Activated B cell treated with CpG ODN at 0.5 μM for 24 hours (primary cell): ENCODE measurements at regions not wholly inside any gene's neighbourhood (a gene's known extent, or its start where the extent isn't known, plus 50 kb on each side); places are given as distances from the start of the nearest gene placed in this dataset.

Source experiments
- ATAC-seq: fragments of 200-7000 bp; cut with Tn5 transposase; one replicate; pipeline ENCODE4 v1.10.0; 2021; ENCODE audit warnings: low read depth, mild to moderate bottlenecking, moderate library complexity
- CTCF ChIA-PET: fragments of 350-600 bp; sonication (Branson Sonifier 250); formaldehyde crosslinking; loops from one replicate; lab custom pipeline; 2021; ENCODE audit warnings: antibody characterized with exemption; lab: Charles Lee
- POLR2A ChIA-PET: fragments of 350-600 bp; sonication (Branson Sonifier 250); formaldehyde crosslinking; loops from one replicate; lab custom pipeline; 2021; ENCODE audit warnings: antibody characterized with exemption; lab: Charles Lee
- DNase-seq: peaks from one replicate; pipeline ENCODE4 v3.0.0; 2022
- H3K27ac Mint-ChIP-seq: one replicate; pipeline ENCODE4 v1.8.0; 2020; ENCODE audit warnings: mixed read lengths
- H3K27me3 Mint-ChIP-seq: one replicate; pipeline ENCODE4 v1.8.0; 2021; ENCODE audit warnings: mixed read lengths
- H3K36me3 Mint-ChIP-seq: one replicate; pipeline ENCODE4 v1.8.0; 2021; ENCODE audit warnings: low read depth, mixed read lengths
- H3K4me1 Mint-ChIP-seq: one replicate; pipeline ENCODE4 v1.8.0; 2021; ENCODE audit warnings: mixed read lengths
- H3K4me3 Mint-ChIP-seq: one replicate; pipeline ENCODE4 v1.8.0; 2020; ENCODE audit warnings: mild to moderate bottlenecking, mixed read lengths
- H3K9me3 Mint-ChIP-seq: one replicate; pipeline ENCODE4 v1.8.0; 2020; ENCODE audit warnings: mixed read lengths
- intact Hi-C: fragments of 100-400 bp; cut with micrococcal nuclease; formaldehyde crosslinking; loops from one replicate; pipeline ENCODE4 v1.15.1; 2024
- TF ChIP-seq, protein P1 (sequence below): fragments of 200-600 bp; IDR thresholded peaks from one replicate; pipeline ENCODE4 v1.8.0; 2022; ENCODE audit warnings: antibody characterized with exemption, mild to moderate bottlenecking

DNA sequence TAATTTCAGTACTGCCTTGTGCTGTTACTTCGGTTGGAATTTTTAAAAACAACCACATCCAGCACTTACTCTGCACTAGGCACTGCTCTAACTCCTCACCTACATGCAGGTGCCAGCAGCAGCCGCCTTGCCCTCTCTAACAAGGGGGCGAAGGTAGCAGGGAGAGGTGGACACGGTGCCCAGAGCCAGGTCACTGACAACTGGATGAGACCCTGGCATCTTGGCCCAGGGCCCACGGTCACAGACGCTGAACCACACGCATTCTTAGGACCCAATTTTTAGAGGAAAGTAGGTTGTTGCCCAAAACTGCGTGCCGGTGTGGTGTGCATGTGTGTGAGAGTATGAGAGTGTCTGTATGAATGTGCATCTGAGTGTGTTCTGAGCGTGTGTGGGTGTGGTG lies 63.4 kb upstream of the GATA2 start:
- no peak overlapping the region for H3K4me3 Mint-ChIP-seq
- H3K36me3 Mint-ChIP-seq, result no peaks in the 10 kb centered on the region
- peaks cover 3% of the 10 kb centered on the region for H3K4me1 Mint-ChIP-seq
- ChIA-PET POLR2A (no interaction called here), CTCF (no interaction called here)
- ATAC-seq, result no peak
- no peaks in the 10 kb centered on the region for H3K9me3 Mint-ChIP-seq
- H3K27ac Mint-ChIP-seq, result no peak overlapping the region
- intact Hi-C loops, result no loop called here
- H3K27me3 Mint-ChIP-seq, result peaks cover 64% of the 10 kb centered on the region
- TF ChIP-seq, protein P1, sequence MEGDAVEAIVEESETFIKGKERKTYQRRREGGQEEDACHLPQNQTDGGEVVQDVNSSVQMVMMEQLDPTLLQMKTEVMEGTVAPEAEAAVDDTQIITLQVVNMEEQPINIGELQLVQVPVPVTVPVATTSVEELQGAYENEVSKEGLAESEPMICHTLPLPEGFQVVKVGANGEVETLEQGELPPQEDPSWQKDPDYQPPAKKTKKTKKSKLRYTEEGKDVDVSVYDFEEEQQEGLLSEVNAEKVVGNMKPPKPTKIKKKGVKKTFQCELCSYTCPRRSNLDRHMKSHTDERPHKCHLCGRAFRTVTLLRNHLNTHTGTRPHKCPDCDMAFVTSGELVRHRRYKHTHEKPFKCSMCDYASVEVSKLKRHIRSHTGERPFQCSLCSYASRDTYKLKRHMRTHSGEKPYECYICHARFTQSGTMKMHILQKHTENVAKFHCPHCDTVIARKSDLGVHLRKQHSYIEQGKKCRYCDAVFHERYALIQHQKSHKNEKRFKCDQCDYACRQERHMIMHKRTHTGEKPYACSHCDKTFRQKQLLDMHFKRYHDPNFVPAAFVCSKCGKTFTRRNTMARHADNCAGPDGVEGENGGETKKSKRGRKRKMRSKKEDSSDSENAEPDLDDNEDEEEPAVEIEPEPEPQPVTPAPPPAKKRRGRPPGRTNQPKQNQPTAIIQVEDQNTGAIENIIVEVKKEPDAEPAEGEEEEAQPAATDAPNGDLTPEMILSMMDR, result no peak
- no peak for DNase-seq

DNA sequence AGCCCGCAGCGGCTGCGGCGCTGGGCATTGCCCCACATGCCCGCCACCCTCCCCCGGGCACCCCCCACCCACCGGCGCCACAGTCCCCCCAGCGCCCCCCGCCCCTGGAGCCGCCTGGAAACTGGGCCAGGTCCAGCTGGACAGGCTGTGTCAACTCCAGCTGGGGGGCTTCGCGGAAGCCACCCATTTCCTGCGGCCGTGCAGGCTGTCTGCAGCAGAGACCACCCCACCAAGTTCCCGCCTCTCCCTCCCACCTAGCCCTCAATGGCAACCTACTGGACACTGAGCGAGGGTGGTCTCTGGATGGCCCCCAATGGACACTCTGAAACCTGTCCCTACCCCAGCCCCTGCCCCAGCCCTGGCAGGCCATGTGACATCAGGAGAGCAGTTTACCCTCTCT lies 62.8 kb upstream of the GATA2 start:
- CTCF ChIA-PET, result no interaction called here
- H3K4me3 Mint-ChIP-seq, result no peak overlapping the region
- intact Hi-C loops, result no loop called here
- H3K27ac Mint-ChIP-seq, result no peak overlapping the region
- TF ChIP-seq, protein P1, result no peak
- H3K27me3 Mint-ChIP-seq, result peaks cover 64% of the 10 kb centered on the region
- POLR2A ChIA-PET, result no interaction called here
- DNase-seq (no peak), ATAC-seq (no peak)
- H3K36me3 Mint-ChIP-seq, result no peaks in the 10 kb centered on the region
- peaks cover 3% of the 10 kb centered on the region for H3K4me1 Mint-ChIP-seq
- H3K9me3 Mint-ChIP-seq, result no peaks in the 10 kb centered on the region

DNA sequence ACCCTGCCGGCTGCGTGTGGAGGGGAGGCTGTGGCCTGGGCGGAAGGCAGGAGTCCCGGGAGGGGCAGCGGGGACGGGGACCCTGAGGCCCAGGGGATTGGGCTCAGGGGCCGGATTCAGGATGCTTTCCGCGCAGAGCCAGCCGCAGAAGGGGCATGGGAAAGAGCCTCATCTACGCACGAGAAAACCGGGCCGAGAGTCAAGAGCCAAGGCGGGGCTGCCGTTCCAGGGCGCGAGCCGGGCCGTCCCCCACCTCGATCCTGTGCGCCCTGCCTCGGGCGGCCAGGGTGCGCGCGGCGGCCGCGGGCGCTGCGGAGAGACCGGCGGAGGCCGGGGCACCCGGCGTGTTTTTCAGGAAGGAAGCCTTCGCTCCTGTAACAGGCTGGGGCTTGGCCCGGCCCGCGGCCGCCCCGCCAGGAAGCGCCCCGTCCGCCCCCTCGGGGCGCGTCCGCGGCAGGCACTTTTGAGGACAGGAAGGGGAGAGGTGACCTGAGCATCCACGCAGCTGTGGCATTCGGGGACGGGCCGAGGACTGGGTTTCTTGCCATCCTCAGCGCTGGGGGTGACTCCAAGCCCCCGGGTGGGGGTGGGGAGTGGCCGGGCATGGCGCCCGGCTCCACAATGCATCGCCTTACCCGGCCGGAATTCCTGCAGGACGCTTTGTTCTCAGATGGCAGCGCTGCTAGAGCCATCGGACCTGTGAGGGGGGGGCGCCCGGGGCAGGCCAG lies 62.3 kb upstream of the GATA2 start:
- Mint-ChIP-seq H3K4me3 (no peak overlapping the region), H3K4me1 (peaks cover 3% of the 10 kb centered on the region), H3K27ac (no peak overlapping the region), H3K27me3 (peaks cover 67% of the 10 kb centered on the region), H3K36me3 (no peaks in the 10 kb centered on the region), H3K9me3 (no peaks in the 10 kb centered on the region)
- DNase-seq (no peak), ATAC-seq (no peak)
- TF ChIP-seq, protein P1, result no peak
- ChIA-PET POLR2A (no interaction called here), CTCF (no interaction called here)
- intact Hi-C loops, result no loop called here

DNA sequence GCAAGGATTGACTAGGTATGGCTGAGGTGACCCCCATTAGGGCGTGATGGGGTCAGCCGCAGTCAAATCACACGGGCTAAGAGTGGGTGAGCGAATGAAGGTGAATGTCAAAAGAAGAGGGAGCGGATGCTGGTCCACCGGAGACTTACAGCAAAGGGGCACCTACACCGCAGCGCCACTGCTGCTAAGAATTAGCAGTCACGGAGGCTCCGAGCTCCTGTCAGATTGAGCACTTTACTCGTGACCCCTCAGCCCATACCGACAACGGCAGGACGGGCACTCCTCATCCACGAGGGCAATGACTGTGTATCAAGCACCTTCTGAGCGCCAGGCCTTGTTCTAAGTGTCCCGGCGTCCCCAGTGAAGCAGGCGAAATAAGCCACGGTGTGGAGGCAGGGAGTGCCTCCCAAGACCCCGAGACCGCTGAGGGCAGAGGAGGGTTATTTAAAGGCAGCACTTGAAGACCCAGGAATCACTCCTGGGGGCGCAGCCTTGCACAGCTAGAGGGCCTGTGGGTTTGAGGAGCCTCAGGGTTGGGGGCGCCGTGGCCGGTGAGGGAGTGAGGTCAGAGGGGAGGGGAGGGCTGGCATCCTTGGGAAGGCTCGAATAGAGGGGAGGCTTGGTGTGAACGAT lies 61.6 kb upstream of the GATA2 start:
- ChIA-PET POLR2A (no interaction called here), CTCF (no interaction called here)
- no peak overlapping the region for H3K27ac Mint-ChIP-seq
- TF ChIP-seq, protein P1, result no peak
- no peaks in the 10 kb centered on the region for H3K9me3 Mint-ChIP-seq
- no peak for ATAC-seq
- H3K36me3 Mint-ChIP-seq, result no peaks in the 10 kb centered on the region
- H3K4me3 Mint-ChIP-seq, result no peak overlapping the region
- H3K27me3 Mint-ChIP-seq, result peaks cover 62% of the 10 kb centered on the region
- H3K4me1 Mint-ChIP-seq, result peaks cover 3% of the 10 kb centered on the region
- no peak for DNase-seq
- intact Hi-C loops, result no loop called here

DNA sequence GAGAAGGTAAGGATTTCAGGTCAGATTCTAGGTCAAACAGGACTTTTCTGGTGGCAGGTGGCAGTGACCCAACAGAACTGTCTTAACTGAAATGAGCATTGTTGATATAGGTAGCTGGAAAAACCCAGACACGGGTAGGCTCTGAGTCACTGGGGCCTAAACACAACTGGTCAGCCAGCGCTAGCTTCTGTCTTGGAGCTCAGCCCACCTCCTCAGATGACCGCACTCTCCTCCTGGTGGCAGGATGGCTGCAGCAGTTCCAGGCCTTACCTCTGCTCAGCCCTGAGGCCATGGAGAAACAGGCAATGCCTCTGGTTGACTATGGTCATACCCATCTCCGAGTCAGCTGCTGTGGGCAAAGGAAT lies 61.1 kb upstream of the GATA2 start:
- TF ChIP-seq, protein P1, result no peak
- Mint-ChIP-seq H3K27me3 (peaks cover 58% of the 10 kb centered on the region), H3K4me3 (no peak overlapping the region), H3K4me1 (peaks cover 3% of the 10 kb centered on the region), H3K36me3 (no peaks in the 10 kb centered on the region), H3K27ac (no peak overlapping the region), H3K9me3 (no peaks in the 10 kb centered on the region)
- ATAC-seq (no peak), DNase-seq (no peak)
- CTCF ChIA-PET, result no interaction called here
- intact Hi-C loops, result no loop called here
- POLR2A ChIA-PET, result no interaction called here
